Fibroblast of skin of right quadriceps (primary cell): ENCODE measurements at regions not wholly inside any gene's neighbourhood (a gene's known extent, or its start where the extent isn't known, plus 50 kb on each side); places are given as distances from the start of the nearest gene placed in this dataset.

Experiments
- DNase-seq: peaks from one replicate; pipeline ENCODE4 v3.0.0-alpha.2; 2013

DNA sequence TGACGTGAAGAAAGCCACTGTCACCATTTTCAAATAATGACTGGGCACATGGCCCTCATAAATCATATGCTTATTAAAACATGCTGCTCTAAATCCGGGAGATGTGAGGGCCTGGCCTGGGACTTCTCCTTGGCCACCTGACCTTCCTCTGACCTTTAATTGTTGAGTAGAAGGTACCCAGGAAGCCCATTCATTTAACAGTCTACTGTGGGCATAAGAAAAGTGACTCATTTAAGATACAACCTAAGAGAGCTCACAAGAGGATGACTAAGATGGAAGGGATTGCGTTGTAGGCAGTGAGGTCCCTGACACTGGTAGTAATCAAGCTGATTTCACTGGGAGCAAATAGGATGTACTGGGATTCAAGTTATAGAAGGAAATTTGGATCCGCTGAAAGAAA, 203.4 kb upstream of the GPR26 start:
- no peak for DNase-seq

- no peak for DNase-seq
Measured at GRCh38 chr10:123463181-123463580, 203.0 kb upstream of the GPR26 start.

GRCh38 chr10:123463698-123464097, 202.5 kb upstream of the GPR26 start:
- DNase-seq = no peak

DNA sequence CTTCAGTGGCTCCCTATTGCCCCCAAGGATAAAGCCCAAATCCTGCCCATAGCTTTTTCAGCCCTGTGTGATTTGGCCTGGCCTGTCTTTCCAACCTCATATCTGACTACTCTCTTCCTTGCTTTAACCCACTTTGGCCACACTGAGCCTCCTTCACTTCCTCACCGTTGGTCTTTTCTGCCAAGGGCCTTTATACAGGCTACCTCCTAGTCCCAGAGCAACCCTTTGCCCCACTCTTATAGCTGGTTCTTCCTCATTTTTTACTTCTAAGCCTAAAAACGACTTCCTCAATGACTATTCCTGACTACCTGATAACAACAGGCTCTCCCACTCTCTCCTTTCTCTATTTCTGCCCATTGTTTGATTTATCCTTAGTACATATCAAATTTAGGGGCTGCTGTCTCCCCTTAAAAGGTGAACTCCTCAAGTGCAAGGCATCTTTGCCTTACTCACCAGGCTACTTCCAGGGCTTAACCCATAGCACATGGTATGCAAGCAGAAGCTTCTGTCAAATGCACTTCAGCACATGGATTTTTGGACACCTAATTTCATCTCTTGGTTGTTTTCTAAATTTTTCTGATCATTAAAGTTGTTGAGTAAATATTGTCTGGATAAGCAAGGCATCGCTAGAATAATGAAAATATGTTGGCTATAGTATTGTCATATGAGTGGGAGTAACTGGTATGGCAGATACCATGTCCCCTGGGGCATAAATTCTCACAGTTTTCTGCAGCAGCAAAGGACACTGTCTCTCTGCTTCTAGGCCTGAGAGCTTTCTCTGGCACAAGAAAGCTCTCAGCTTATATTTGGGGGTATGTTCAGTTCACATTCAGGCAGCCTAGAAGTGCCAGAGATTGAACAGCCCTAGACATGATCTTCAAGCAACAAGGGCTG, 201.5 kb upstream of the GPR26 start:
- no peak for DNase-seq

DNA sequence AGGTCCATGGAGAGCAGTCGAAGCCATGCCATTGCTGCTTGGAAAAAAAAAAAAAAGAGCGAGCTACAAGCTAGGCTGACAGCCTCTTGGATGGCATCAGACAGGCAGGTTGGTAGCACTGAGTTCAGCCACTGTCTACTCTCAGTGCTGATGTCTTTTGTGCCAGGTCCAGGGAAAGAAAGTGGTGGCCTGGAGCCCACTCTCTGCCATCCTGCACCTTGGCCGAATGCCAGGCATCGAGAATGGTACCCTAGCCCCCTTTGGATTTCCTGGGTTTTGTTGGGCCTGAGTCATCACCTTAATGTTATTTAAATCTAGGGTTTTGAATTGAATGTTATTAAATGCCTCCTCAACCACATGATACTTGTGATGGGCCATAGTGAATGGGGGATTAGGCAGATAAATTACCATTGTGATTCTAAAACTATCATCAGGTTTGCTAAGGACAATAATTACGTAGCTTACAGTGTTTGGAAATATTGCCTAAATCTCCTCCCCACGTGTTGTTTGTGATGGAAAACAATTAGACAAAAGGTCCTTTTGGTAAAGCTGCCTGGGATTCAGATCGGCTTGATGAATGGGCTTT, 195.7 kb upstream of the GPR26 start:
- DNase-seq = no peak

DNA sequence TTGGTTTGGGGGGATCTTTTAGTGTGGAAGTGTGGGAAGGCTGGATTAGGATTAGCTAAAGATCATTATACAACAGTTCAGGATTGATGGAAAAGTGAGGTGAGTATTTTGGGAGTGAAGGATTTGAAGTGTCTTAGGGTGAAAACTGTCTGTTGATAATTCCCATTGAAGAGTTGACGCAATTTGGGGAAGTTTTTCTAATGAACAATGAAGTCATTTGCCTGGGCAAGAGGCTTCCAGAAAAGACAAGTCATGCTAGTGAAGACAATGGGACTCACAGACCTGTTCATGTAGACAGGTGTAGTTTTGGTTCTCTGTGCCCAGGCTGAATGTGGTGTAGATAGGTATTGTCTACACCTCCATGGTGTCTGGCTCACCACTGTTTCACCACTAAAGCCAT, 194.3 kb upstream of the GPR26 start:
- no peak for DNase-seq

DNA sequence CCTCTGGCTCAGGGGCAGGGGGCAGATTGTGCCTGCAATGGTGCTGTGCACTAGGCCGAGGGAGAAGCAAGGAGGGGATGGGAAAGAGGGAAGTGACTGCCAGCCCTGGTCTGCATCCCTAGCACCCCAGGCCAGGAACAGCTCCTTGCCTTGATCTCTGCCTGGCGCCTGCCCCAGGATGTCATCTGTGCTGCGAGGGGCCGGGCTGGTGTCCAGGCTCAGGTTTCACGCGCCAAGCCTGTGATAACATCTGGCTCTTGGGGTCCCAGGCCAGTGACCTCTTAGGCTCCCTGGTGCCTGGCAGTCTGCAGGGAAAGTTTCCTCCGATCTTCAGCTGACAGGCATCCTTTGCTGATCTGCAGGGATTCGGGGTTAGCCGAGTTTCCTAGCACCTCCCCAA, 193.5 kb upstream of the GPR26 start:
- no peak for DNase-seq

GRCh38 chr10:123474700-123475099, 191.5 kb upstream of the GPR26 start:
- DNase-seq = no peak

DNA sequence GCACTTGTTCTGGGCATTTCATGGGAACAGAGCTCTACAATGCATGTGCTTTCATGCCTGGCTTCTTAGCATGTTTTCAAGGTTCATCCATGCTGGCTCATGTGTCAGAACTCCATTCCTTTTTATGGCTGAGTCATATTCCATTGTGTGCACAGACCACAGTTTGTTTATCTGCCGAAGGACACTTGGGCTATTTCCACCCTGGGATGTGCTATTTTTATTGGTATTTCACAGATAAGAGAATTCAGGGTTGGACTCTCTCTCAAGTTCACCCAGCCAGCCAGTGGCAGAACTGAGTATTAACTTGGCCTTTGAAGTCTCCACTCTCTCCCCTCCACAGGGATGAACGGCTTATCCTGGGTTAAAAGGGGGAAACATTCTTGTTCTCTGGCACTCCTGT, 190.7 kb upstream of the GPR26 start:
- DNase-seq = no peak

- DNase-seq = no peak
Measured at GRCh38 chr10:123478116-123478515, 188.0 kb upstream of the GPR26 start.

DNA sequence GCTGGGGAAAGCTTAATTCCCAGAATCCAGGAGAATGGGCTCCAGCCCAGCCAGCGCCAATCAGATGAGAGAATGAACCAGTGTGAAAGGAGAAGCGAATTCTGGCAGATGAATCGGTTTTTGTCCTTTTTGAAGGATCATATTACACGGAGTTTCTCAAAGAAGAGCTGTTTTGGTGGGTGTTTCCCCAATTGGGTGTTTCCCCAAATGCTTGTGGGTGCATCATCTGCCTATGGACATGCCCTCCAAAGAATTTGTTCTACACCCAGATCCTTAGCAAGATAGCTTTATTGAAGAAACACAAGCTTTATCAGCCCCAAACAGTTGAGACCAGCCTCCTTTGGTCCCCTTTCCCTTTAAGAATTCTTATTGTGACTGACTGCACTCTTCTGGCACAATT, 186.5 kb upstream of the GPR26 start:
- no peak for DNase-seq

- DNase-seq = no peak
Measured at GRCh38 chr10:123480344-123480743, 185.8 kb upstream of the GPR26 start.

DNA sequence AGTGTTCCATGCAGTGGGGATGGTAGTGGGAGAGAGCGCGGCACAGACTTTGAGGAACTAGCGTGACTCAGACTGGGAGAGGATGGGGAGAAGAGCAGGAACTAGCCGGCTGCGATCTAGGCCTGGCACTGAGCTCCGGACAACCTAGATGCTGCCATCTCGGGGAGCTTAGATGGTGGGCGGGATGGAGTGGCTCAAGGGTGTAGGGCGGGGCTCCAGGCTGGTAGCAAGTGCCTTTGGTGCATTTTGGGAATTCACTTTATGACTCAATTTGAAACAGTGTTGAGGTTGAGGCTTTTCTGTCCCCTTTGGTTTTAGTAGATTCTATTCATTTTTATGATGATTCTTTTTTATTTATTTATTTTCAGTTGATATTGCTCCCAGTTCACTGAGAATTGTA, 185.3 kb upstream of the GPR26 start:
- no peak for DNase-seq

DNA sequence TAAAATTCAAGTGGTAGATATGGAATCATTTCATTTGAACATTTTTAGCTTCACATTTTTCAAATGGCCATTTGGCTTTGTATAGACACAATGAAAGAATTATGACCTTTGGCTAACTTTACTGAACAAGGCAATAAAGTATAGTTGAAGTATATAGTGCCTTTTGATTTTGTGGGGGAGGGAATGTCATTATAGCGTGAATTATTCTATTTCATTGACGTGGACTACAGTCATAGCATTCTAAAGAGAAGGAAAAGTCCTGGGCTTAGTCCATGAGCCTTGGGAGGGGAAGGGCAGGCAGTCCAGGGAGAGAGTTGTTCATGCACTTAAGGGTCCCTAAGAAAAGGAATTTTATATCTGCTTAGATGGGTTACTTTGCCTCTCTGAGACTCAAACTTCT, 181.4 kb upstream of the GPR26 start:
- DNase-seq = no peak

GRCh38 chr10:123485341-123485960, 180.7 kb upstream of the GPR26 start:
- no peak for DNase-seq

DNA sequence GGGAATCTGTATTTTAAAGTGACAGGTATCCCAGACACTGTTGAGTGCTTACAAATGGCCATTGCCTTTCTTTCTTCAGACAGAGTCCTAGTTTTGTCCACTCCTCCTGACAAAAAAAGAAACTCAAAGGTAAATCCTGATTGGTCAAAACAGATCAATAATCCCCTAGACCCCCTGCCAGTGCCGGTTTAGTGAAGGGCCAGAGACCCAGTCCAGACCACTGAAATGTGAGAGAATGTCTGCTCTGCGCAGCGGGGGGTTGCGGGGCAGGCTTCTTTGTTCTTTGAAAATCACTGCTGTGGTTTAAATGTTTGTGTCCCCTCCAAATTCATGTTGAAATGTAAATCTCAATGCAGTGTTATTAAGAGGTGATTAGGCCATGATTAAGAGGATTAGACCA, 177.7 kb upstream of the GPR26 start:
- DNase-seq = no peak

DNA sequence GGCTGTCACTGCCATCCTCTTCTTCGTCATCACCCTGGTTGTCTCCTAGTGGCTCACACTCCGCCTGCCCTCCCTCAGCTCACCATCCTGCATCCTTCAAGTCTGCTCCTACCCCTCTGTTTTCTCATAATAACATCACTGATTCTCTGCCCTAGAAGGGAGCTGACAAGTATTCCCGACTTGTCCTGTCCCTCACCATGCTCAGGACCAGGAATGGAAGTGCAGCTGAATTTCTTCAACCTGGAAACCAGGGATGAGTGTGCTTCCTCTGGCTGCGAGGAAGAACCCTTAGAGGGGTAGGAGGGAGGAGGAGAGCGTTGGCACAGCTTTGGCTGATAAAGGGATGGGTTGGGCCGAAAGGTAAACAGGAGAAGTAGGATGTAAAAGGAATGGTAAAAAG, 174.8 kb upstream of the GPR26 start:
- no peak for DNase-seq

DNA sequence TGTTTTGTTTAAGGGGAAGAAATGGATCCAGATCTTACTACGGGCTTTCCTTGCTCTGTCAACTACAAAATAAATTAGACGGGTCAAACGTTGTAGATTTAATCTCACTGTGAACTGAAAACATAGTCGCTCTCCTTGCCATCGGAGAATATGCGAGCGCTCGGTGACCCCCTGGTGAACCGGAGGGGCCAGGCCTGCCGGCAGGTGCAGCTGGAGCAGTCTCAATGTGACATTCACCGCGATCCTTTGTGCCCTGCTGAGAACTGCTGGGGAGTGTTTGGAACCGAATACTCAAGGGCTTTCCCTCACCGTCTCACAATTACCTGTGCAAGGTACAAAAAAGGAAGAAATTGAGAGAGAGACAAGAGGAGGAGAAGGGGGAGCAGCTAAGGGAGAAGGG, 174.1 kb upstream of the GPR26 start:
- DNase-seq = no peak

DNA sequence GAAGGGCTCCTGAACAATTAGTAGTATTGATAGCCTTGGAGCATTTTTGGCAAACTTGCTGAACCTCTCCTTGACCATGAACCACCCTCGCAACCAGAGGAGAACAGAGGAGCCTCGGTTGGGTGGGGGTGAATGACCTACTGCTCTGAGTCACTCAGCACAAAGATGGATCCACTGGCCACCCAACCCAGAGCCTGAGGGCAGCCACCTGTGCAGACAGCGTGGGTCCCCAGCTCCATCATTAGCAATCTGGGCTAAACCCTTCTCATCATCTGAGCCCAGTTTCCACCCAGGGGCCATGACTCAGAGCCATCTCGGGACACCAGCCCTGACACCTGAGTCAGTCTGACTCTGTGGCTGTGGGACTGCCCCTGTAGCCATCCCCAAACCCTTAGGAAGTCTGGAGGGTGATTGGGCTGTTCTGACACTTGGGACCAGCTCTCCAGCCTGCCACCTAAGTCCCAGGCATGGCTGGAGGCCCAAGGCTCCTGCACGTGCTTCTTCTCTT, 171.8 kb upstream of the GPR26 start:
- no peak for DNase-seq

GRCh38 chr10:123496375-123496774, 169.8 kb upstream of the GPR26 start:
- DNase-seq = no peak

GRCh38 chr10:123496996-123497660, 169.0 kb upstream of the GPR26 start:
- DNase-seq = no peak

DNA sequence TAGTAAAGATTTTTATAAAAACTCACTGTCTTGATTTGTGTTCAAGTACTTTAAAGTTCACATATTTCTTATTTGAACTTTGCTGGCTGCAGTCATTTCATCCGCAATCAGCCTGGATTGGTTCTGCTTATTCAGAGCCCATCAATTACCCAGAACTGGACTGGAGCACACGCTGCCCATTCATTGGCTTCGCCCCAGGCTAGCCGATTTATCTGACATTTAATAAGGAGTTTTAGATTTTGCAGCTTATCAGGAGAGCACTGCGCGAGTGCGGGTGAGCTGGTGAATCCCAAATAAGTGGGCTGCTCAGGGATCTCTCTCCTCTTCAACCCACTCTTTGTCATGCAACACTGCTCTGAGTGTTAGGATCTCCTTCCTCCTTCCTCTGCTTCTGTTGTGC, 166.0 kb upstream of the GPR26 start:
- no peak for DNase-seq

DNA sequence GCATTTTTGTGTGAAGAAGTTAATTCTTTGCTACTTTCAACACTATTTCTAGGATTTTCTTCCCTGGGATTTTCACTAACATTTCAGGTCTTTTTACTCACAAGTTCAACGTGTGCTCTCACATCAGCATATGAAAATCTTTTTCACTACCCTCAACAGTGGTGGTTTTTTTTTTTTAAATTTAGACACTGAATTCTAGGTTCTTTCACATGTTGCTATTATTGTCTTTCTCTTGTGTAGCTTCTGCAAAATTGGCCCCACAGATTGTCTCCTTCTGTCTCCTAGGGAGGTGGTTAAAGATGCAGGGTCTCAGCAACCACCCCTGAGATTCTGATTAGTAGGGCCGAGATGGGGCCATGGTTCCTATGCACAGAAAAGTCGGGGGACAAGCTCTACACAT, 165.0 kb upstream of the GPR26 start:
- DNase-seq = no peak

DNA sequence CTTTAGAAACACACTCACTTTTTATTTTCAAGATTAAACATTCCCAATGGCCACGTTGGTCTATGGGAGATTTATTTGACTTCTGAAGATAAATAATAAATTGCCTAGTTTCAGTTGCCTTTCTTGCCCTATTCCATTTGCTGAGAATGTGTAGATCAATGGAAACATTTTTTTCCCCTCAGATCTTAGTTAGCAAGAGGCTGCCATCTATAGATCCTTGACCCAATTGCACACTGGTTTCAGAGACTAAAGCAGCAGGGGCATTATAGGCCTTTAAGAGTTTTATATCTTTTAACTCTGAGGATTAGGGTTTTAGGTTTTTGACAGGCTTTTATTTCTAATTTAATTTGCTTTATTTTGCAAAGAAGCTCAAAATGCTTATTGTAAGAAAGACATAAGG, 163.2 kb upstream of the GPR26 start:
- DNase-seq = no peak
